ENCODE measurements at regions not wholly inside any gene's neighbourhood (a gene's known extent, or its start where the extent isn't known, plus 50 kb on each side); places are given as distances from the start of the nearest gene placed in this dataset.

DNA sequence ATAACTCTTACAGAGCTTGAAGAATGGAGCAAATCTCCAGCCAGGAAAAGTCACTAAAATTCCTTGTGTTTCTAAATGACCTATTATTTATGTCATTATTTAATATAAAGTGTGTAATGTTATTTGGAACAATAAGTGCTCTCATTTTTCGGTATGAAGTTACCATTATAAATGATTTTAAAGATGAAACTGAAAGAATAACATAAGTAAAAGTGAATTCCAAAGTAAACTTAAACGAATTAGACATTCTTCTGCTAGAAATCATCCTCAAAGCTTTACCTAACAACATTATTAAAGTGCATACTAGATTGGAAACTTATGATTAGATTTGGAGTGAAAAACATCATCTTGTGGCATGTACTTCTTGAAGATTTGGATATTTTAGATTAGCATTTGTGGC is 897.2 kb upstream of the CDH2 start:
- Histone ChIP-seq H3K9me3 (ENCODE audit: control insufficient read depth, insufficient read depth, low read depth, low read length) (no peaks in the 10 kb centered on the region), H3K4me3 (ENCODE audit: low read depth, low read length) (no peak overlapping the region), H3K36me3 (ENCODE audit: control insufficient read depth in 2 of 2, insufficient read depth in 1 of 2, low read length in 2 of 2) (no peaks in the 10 kb centered on the region), H3K27ac (ENCODE audit: extremely low read depth, low read depth, low read length) (no peak overlapping the region), H3K4me1 (ENCODE audit: control insufficient read depth, insufficient read depth, low read length) (no peaks in the 10 kb centered on the region)
- TF ChIP-seq ZNF391 (tag by site-specific recombination; IDR thresholded peaks at IDR 0.05; ENCODE audit: borderline replicate concordance, low read depth) (no peak), ZSCAN16 (tag by site-specific recombination; IDR thresholded peaks at IDR 0.05) (no peak), ZNF837 (tag by site-specific recombination; IDR thresholded peaks at IDR 0.05) (no peak), HOXC10 (CRISPR knock-in tag; IDR thresholded peaks at IDR 0.05) (no peak), GLI2 (tag by site-specific recombination; IDR thresholded peaks at IDR 0.05; ENCODE audit: borderline replicate concordance, low read depth) (no peak), ZBTB1 (tag by site-specific recombination; IDR thresholded peaks at IDR 0.05) (no peak), ZNF843 (tag by site-specific recombination; IDR thresholded peaks at IDR 0.05) (no peak), ZNF747 (tag by site-specific recombination; IDR thresholded peaks at IDR 0.05) (no peak), WT1 (tag by site-specific recombination; IDR thresholded peaks at IDR 0.05) (no peak), ZNF394 (tag by site-specific recombination; IDR thresholded peaks at IDR 0.05; ENCODE audit: borderline replicate concordance) (no peak)
- TF ChIP-seq, protein P1, sequence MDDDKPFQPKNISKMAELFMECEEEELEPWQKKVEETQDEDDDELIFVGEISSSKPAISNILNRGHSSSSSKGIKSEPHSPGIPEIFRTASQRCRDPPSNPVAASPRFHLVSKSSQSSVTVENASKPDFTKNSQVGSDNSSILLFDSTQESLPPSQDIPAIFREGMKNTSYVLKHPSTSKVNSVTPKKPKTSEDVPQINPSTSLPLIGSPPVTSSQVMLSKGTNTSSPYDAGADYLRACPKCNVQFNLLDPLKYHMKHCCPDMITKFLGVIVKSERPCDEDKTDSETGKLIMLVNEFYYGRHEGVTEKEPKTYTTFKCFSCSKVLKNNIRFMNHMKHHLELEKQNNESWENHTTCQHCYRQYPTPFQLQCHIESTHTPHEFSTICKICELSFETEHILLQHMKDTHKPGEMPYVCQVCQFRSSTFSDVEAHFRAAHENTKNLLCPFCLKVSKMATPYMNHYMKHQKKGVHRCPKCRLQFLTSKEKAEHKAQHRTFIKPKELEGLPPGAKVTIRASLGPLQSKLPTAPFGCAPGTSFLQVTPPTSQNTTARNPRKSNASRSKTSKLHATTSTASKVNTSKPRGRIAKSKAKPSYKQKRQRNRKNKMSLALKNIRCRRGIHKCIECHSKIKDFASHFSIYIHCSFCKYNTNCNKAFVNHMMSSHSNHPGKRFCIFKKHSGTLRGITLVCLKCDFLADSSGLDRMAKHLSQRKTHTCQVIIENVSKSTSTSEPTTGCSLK (tag by site-specific recombination; IDR thresholded peaks at IDR 0.05), result no peak
- TF ChIP-seq, protein P2, sequence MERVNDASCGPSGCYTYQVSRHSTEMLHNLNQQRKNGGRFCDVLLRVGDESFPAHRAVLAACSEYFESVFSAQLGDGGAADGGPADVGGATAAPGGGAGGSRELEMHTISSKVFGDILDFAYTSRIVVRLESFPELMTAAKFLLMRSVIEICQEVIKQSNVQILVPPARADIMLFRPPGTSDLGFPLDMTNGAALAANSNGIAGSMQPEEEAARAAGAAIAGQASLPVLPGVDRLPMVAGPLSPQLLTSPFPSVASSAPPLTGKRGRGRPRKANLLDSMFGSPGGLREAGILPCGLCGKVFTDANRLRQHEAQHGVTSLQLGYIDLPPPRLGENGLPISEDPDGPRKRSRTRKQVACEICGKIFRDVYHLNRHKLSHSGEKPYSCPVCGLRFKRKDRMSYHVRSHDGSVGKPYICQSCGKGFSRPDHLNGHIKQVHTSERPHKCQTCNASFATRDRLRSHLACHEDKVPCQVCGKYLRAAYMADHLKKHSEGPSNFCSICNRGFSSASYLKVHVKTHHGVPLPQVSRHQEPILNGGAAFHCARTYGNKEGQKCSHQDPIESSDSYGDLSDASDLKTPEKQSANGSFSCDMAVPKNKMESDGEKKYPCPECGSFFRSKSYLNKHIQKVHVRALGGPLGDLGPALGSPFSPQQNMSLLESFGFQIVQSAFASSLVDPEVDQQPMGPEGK (tag by site-specific recombination; IDR thresholded peaks at IDR 0.05), result no peak
- TF ChIP-seq, protein P3, sequence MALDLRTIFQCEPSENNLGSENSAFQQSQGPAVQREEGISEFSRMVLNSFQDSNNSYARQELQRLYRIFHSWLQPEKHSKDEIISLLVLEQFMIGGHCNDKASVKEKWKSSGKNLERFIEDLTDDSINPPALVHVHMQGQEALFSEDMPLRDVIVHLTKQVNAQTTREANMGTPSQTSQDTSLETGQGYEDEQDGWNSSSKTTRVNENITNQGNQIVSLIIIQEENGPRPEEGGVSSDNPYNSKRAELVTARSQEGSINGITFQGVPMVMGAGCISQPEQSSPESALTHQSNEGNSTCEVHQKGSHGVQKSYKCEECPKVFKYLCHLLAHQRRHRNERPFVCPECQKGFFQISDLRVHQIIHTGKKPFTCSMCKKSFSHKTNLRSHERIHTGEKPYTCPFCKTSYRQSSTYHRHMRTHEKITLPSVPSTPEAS (tag by site-specific recombination; IDR thresholded peaks at IDR 0.05), result no peak
- ChIA-PET POLR2A (no interaction called here), CTCF (no interaction called here)

DNA sequence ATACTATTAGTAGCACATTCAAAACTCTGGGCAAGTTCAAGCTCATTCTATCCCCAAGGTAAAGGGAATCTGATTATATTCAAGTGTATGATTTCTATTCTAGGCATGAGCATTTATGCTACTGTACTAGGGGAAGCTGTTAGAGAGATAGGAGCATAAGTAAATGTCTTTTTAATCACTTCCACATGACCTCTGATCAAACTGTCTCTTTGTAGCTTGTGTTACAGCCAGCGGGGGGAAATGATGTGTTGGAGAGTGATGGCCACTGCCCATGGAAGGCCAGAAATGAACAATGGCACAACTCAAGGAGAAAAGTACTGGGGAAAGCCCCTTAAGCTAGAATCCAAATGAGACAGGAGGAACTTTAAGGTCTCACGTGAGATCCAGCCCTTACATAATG is 894.9 kb upstream of the CDH2 start:
- Histone ChIP-seq H3K4me1 (ENCODE audit: control insufficient read depth, insufficient read depth, low read length) (no peaks in the 10 kb centered on the region), H3K4me3 (ENCODE audit: low read depth, low read length) (no peak overlapping the region), H3K27ac (ENCODE audit: extremely low read depth, low read depth, low read length) (no peak overlapping the region), H3K36me3 (ENCODE audit: control insufficient read depth in 2 of 2, insufficient read depth in 1 of 2, low read length in 2 of 2) (no peaks in the 10 kb centered on the region), H3K9me3 (ENCODE audit: control insufficient read depth, insufficient read depth, low read depth, low read length) (no peaks in the 10 kb centered on the region)
- POLR2A ChIA-PET, result no interaction called here
- TF ChIP-seq ZIC2 (tag by site-specific recombination; IDR thresholded peaks at IDR 0.05) (no peak), MZF1 (tag by site-specific recombination; IDR thresholded peaks at IDR 0.05; ENCODE audit: borderline replicate concordance) (no peak), ZNF623 (tag by site-specific recombination; IDR thresholded peaks at IDR 0.05) (no peak), ZNF843 (tag by site-specific recombination; IDR thresholded peaks at IDR 0.05) (no peak), SP3 (tag by site-specific recombination; IDR thresholded peaks at IDR 0.05) (no peak)
- TF ChIP-seq, protein P4, sequence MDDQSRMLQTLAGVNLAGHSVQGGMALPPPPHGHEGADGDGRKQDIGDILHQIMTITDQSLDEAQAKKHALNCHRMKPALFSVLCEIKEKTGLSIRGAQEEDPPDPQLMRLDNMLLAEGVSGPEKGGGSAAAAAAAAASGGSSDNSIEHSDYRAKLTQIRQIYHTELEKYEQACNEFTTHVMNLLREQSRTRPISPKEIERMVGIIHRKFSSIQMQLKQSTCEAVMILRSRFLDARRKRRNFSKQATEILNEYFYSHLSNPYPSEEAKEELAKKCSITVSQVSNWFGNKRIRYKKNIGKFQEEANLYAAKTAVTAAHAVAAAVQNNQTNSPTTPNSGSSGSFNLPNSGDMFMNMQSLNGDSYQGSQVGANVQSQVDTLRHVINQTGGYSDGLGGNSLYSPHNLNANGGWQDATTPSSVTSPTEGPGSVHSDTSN (CRISPR knock-in tag; IDR thresholded peaks at IDR 0.05), result no peak
- CTCF ChIA-PET, result interaction anchor here (0.9 kb wide), 1 partner anchor 110 kb away, joined by 3 read pairs; no protein-coding TSS in a partner anchor
